Astrocyte (in vitro differentiated cells and primary cell): ENCODE measurements at regions not wholly inside any gene's neighbourhood (a gene's known extent, or its start where the extent isn't known, plus 50 kb on each side); places are given as distances from the start of the nearest gene placed in this dataset.

ENCODE experiments used
- CTCF ChIP-seq: IDR thresholded peaks from 2 replicates; pipeline ENCODE4 v1.5.1; 2011; ENCODE audit warnings: low read depth, mild to moderate bottlenecking, inconsistent platforms, low read length, moderate library complexity; ENCODE audit not compliant: insufficient read depth
- EZH2 ChIP-seq: IDR thresholded peaks from 2 replicates; pipeline ENCODE4 v1.6.1; 2012; ENCODE audit warnings: mild to moderate bottlenecking, low read length, inconsistent platforms; ENCODE audit not compliant: insufficient read depth

DNA sequence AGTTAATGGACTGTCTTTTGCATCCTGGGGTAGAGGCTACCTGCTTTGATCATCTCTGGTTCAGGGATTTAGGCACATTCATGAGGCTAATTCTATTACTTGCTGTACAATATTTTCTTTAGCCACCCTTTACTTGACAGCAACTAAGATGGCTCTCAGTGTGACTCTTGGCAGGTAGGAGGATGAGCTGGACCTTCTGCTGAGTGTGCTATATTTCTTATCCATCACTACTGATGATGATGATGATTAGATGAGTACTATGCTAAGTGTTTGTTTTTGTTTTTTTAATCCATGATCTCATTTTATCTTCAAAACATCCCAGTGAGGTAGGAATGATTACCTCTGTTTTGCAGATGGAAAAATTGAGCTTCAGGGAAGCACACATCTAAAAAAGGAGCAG is 152.8 kb upstream of the WSCD2 start:
- TF ChIP-seq CTCF (no peak), EZH2 (no peak)
